HepG2 (cell line): ENCODE measurements at regions not wholly inside any gene's neighbourhood (a gene's known extent, or its start where the extent isn't known, plus 50 kb on each side); places are given as distances from the start of the nearest gene placed in this dataset.

Experiments used
- ATAC-seq: fragments of 200-7000 bp; cut with Tn5 transposase; 3 replicates; pipeline ENCODE4 v1.9.1; 2020; ENCODE audit warnings: mild to moderate bottlenecking, moderate library complexity
- BruUV-seq: library from RNA; stranded (reverse); fragments of 400-500 nt; replicated peaks from 2 replicates; lab custom pipeline; 2021; lab: Mats Ljungman, UMichigan
- CTCF ChIA-PET: fragments of 300-600 bp; formaldehyde crosslinking; extraction: SDS; loops from one replicate; lab custom pipeline; 2021; ENCODE audit warnings: low total read pairs, inconsistent platforms, low intra/inter-chr PET ratio; lab: Yijun Ruan, JAX
- POLR2A ChIA-PET: fragments of 350-600 bp; sonication (Branson Sonifier 250); formaldehyde crosslinking; loops from one replicate; lab custom pipeline; 2020; ENCODE audit warnings: antibody characterized with exemption, inconsistent platforms; lab: Yijun Ruan, JAX
- DNase-seq: peaks from one replicate; pipeline ENCODE4 v3.0.0-alpha.2; 2015; ENCODE audit warnings: low spot score
- FAIRE-seq: peaks from 3 replicates; lab custom pipeline; 2011; peaks lifted over from hg19 to GRCh38; lab: Jason Lieb, UNC
- H2AFZ ChIP-seq: one replicate; pipeline ENCODE4 v1.6.1; 2011; ENCODE audit warnings: low read length, inconsistent platforms
- H3K27ac ChIP-seq: fragments of 300-600 bp; 3 replicates; pipeline ENCODE4 v1.8.0; 2011; ENCODE audit warnings: mixed run types, mild to moderate bottlenecking, mixed read lengths, low read length, inconsistent platforms; ENCODE audit not compliant: insufficient read depth; ENCODE audit errors: extremely low read length
- H3K27me3 ChIP-seq, 2 experiments: fragments of 200-600 bp in 1 of 2; 2 replicates in 1 of 2; 3 replicates in 1 of 2; pipeline versions ENCODE4 v1.6.0 to v1.8.0; 2011; ENCODE audit warnings: low read length in 2 of 2, mild to moderate bottlenecking in 2 of 2, moderate library complexity in 2 of 2, inconsistent platforms in 1 of 2; ENCODE audit not compliant: insufficient read depth in 2 of 2, control insufficient read depth in 1 of 2
- H3K36me3 ChIP-seq, 2 experiments: fragments of 200-600 bp in 1 of 2; replicated peaks in 1 of 2; 2 replicates in 1 of 2; 3 replicates in 1 of 2; pipeline versions ENCODE4 v1.5.1 to v1.8.0; 2011; ENCODE audit warnings: low read length in 2 of 2, inconsistent platforms in 1 of 2; ENCODE audit not compliant: insufficient read depth in 2 of 2, control insufficient read depth in 1 of 2
- H3K4me1 ChIP-seq: 2 replicates; pipeline ENCODE4 v1.5.1; 2012; ENCODE audit warnings: low read length, inconsistent platforms; ENCODE audit not compliant: insufficient read depth
- H3K4me2 ChIP-seq: 2 replicates; pipeline ENCODE4 v1.6.0; 2011; ENCODE audit warnings: low read depth, low read length, inconsistent platforms
- H3K4me3 ChIP-seq, 3 experiments: fragments of 200-600 bp in 1 of 3; sonication (generic), shearing (Covaris generic) in 1 of 3; replicated peaks in 1 of 3; 2 replicates each; pipeline ENCODE4 v1.5.1; 2011 to 2016; ENCODE audit warnings: low read length in 3 of 3, inconsistent platforms in 2 of 3, low read depth in 2 of 3, mild to moderate bottlenecking in 2 of 3, control low read depth in 1 of 3, mixed read lengths in 1 of 3; ENCODE audit not compliant: insufficient read depth in 1 of 3
- H3K79me2 ChIP-seq: one replicate; pipeline ENCODE4 v1.6.1; 2011; ENCODE audit warnings: low read length, inconsistent platforms; ENCODE audit not compliant: insufficient read depth
- H3K9ac ChIP-seq: 2 replicates; pipeline ENCODE4 v1.6.0; 2011; ENCODE audit warnings: mild to moderate bottlenecking, low read depth, low read length, inconsistent platforms; ENCODE audit not compliant: insufficient read depth
- H3K9me3 ChIP-seq: 2 replicates; pipeline ENCODE4 v1.5.1; 2012; ENCODE audit warnings: mild to moderate bottlenecking, low read length
- H4K20me1 ChIP-seq: 2 replicates; pipeline ENCODE4 v1.6.0; 2011; ENCODE audit warnings: inconsistent platforms, mild to moderate bottlenecking, low read length, moderate library complexity; ENCODE audit not compliant: insufficient read depth
- ARID5B ChIP-seq: IDR thresholded peaks from 2 replicates; pipeline ENCODE4 v1.4.0; 2020; ENCODE audit warnings: mild to moderate bottlenecking, missing genetic modification reagents
- ATF7 ChIP-seq, 2 experiments: fragments of 450-650 bp in 1 of 2; sonication (generic) in 1 of 2; formaldehyde crosslinking in 1 of 2; IDR thresholded peaks; 2 replicates each; pipeline versions ENCODE4 v1.4.0 to v1.6.1; 2016 to 2020; ENCODE audit warnings: antibody characterized with exemption in 1 of 2, mild to moderate bottlenecking in 1 of 2, missing genetic modification reagents in 1 of 2
- CCAR2 ChIP-seq: fragments of 200-400 bp; formaldehyde crosslinking; optimal IDR thresholded peaks from 2 replicates; pipeline ENCODE3; 2018; ENCODE audit warnings: low read depth, mild to moderate bottlenecking, low read length, moderate library complexity
- CREM ChIP-seq, 2 experiments: sonication (generic) in 1 of 2; formaldehyde crosslinking in 1 of 2; IDR thresholded peaks; 2 replicates each; pipeline versions ENCODE4 v1.4.0 to v1.6.1; 2016 to 2020; ENCODE audit warnings: antibody characterized with exemption in 1 of 2, mild to moderate bottlenecking in 1 of 2, missing genetic modification reagents in 1 of 2
- HMG20A ChIP-seq: IDR thresholded peaks from 2 replicates; pipeline ENCODE4 v1.6.1; 2016; ENCODE audit warnings: borderline replicate concordance
- IKZF5 ChIP-seq: IDR thresholded peaks from 2 replicates; pipeline ENCODE4 v1.6.1; 2018; ENCODE audit warnings: missing genetic modification reagents, mild to moderate bottlenecking, missing compliant biosample characterization
- RXRA ChIP-seq: sonication (generic); formaldehyde crosslinking; IDR thresholded peaks from 2 replicates; pipeline ENCODE4 v1.5.1; 2020; ENCODE audit warnings: missing genetic modification reagents
- SIX4 ChIP-seq: sonication (generic); formaldehyde crosslinking; IDR thresholded peaks from 2 replicates; pipeline ENCODE4 v1.4.0; 2020; ENCODE audit warnings: missing genetic modification reagents
- SMC3 ChIP-seq: IDR thresholded peaks from 2 replicates; pipeline ENCODE4 v1.6.1; 2011; ENCODE audit warnings: low read length, improper control_type of control experiment
- TMF1 ChIP-seq: sonication (generic); formaldehyde crosslinking; IDR thresholded peaks from 2 replicates; pipeline ENCODE4 v1.8.1; 2022; ENCODE audit warnings: low read depth, missing genetic modification reagents
- ZNF33B ChIP-seq: sonication (generic); formaldehyde crosslinking; IDR thresholded peaks from 2 replicates; pipeline ENCODE4 v1.5.1; 2020; ENCODE audit warnings: mild to moderate bottlenecking, missing genetic modification reagents
- ZNF7 ChIP-seq: IDR thresholded peaks from 2 replicates; pipeline ENCODE4 v1.6.1; 2016; ENCODE audit warnings: missing biosample characterization, missing genetic modification reagents
- ZNF780A ChIP-seq: sonication (generic); formaldehyde crosslinking; IDR thresholded peaks from 2 replicates; pipeline ENCODE4 v1.8.0; 2022; ENCODE audit warnings: mild to moderate bottlenecking, missing genetic modification reagents, moderate library complexity
- WGBS: methylation state at CpG from one replicate; pipeline ENCODE4 v1.1.6; 2017; ENCODE audit warnings: low lambda C conversion rate; 5-methylcytosine and 5-hydroxymethylcytosine counted together
- in situ Hi-C: cut with HindIII; loops from 2 replicates; pipeline ENCODE4 v1.10.0; 2017; ENCODE audit warnings: low pct_unique_long_range_greater_than_20kb; ENCODE audit not compliant: extremely low pct_ligation_motif_present
- intact Hi-C: fragments of 100-400 bp; cut with micrococcal nuclease; formaldehyde crosslinking; loops from one replicate; pipeline ENCODE4 v1.10.0; 2022; ENCODE audit not compliant: unreplicated experiment

- H3K27me3 ChIP-seq: no peaks in the 10 kb centered on the region
- in situ Hi-C loops (no loop called here), intact Hi-C loops (no loop called here)
- H3K9ac ChIP-seq: no peak overlapping the region
- no peak for DNase-seq
- H3K36me3 ChIP-seq: no peaks in the 10 kb centered on the region
- no peak overlapping the region for H3K27ac ChIP-seq
- 39% methylated on average over 3 of the region's 3 CpGs for WGBS
- no peak for FAIRE-seq
- ChIA-PET CTCF (no interaction called here), POLR2A (no interaction called here)
- H3K9me3 ChIP-seq: no peaks in the 10 kb centered on the region
- H3K4me1 ChIP-seq: no peaks in the 10 kb centered on the region
- H3K4me2 ChIP-seq: no peak overlapping the region
- no TSS peak for BruUV-seq
- no peak for TF ChIP-seq ZNF7 (CRISPR knock-in tag)
- no peak for TF ChIP-seq CCAR2
- no peak for TF ChIP-seq ZNF33B (CRISPR knock-in tag)
- TF ChIP-seq RXRA (CRISPR knock-in tag): no peak
- no peak for TF ChIP-seq HMG20A (CRISPR knock-in tag)
- TF ChIP-seq ATF7 (IDR thresholded peaks at IDR 0.05): no peak
- no peak for TF ChIP-seq ATF7 (CRISPR knock-in tag; IDR thresholded peaks at IDR 0.05)
- no peak for TF ChIP-seq ARID5B (CRISPR knock-in tag)
- no peak for TF ChIP-seq SIX4 (CRISPR knock-in tag)
- no peak for TF ChIP-seq TMF1 (CRISPR knock-in tag)
- no peak for TF ChIP-seq IKZF5 (CRISPR knock-in tag)
- TF ChIP-seq ZNF780A (CRISPR knock-in tag): no peak
- TF ChIP-seq CREM (IDR thresholded peaks at IDR 0.05): no peak
- no peak for TF ChIP-seq CREM (CRISPR knock-in tag; IDR thresholded peaks at IDR 0.05)
- TF ChIP-seq SMC3: no peak
- no peak overlapping the region for H2AFZ ChIP-seq
- no peak for ATAC-seq
- H3K79me2 ChIP-seq: no peaks in the 10 kb centered on the region
- no peaks in the 10 kb centered on the region for H4K20me1 ChIP-seq
- H3K4me3 ChIP-seq: no peak overlapping the region
These were observed 91.5 kb upstream of the NREP start for GRCh38 chr5:111848476-111848875.
